NCI-H1048 (cell line): ENCODE measurements at regions not wholly inside any gene's neighbourhood (a gene's known extent, or its start where the extent isn't known, plus 50 kb on each side); places are given as distances from the start of the nearest gene placed in this dataset.

Experiments
- DNase-seq: peaks from one replicate; lab custom pipeline; 2025; lab: John Stamatoyannopoulos, UW

DNA sequence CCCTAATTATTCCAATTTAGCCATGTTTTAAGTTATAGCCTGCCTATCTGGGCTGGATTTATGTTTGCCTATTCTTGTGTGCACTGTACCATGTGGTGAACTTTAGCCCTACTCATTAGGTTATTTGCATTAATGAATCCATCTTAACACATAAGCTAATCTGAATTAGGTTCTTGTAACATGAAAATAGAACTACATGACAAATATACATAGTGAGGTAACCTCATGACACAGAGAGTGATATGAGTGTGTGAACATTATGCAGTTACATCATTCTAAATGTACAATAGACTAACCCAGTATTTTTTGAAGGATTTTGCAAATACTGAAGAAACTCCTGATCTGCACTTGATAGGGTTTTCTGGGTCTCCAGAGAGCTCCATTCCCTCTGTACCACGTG lies 733.7 kb upstream of the CITED2 start:
- DNase-seq = no peak

DNA sequence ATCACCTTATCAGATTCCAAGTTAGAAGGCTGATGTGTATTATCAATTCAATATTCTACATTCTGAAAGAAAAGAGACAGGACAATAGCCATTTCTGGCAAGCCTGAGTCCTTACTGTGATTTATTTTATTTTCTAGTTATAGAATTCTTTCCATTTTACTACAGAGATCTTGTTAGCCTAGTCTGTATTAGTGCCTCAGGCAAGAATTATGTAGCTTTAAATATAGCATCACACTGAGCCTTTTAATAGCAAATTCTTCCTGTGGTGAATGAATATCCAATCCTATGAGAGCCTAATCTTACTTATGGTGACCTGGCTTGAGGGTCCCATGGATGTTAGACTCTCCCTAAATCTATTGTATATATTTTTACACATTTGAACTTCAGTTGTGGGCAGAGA lies 732.8 kb upstream of the CITED2 start:
- DNase-seq = no peak

DNA sequence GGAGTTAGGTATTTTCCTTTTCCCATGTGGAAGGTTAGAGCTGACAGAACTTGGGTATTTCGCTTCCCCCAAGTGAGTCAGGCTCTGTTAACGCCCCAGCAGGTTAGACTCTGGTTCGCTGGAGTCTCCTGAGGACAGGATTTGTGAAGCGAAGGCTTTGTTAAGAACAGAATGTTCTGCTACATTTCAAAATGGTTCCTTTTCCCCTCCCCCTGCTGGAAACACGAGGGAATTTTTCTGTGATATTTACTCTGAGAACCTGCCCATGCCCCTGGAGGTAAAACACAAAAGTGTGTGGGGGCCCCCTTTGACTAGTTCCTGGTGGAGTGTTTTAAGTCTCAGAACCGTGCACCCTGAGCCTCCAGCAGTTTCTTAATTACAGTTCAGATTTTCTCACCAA lies 731.4 kb upstream of the CITED2 start:
- no peak for DNase-seq

DNA sequence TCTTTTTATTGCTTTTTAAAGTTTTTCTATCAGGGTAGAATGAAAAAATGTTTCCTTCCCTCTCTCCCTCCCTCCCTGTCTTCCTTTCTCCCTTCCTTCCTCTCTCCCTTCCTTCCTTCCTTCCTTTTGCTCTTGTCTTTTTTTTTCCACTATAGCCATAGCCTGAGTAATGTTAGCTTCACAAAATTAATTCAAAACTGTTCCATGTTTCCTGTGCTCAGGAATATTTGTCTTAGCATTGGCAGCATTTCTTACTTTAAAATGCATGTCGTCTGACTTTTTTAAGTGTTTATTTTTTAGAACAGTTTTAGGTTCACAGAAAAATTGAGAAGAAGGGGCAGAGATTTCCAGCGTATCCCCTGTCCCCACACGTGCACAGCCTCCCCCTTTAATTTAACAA lies 730.8 kb upstream of the CITED2 start:
- no peak for DNase-seq

DNA sequence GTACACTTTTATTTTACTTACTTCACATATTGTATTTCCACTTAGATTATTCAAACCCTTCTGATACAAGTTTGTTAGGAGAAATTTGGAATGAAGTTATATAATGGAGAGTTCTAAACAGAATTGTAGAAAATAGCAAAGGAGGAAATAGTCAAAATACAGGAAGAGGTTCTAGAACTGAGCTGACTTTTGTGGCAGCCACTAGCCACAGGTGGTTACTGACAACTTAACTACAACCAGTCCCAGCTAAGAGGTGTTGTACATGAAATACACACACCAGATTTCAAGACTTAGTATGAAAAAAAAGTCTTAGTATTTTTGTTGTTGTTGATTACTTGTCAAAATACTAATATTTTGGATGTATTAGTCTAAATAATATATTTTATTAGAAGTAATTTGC lies 727.4 kb upstream of the CITED2 start:
- DNase-seq = no peak

DNA sequence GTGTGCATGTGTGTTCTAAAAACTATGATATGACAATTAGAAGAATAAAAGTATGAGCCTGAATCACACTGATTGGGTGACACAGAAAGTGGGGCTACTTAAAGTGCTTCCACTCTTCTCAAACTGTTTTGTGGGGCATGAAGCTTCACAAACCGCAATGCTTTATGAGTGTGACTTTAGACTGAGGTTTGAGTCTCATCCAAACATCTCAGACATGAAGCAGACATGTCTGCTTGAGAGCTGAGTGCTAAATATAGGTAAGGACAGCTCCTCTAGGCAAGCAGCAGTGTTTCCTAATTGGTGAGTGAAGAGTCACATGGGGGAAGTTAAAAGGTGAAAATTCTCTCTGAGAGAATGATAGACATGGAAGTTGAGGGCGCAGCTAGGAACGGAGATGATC lies 726.9 kb upstream of the CITED2 start:
- no peak for DNase-seq

DNA sequence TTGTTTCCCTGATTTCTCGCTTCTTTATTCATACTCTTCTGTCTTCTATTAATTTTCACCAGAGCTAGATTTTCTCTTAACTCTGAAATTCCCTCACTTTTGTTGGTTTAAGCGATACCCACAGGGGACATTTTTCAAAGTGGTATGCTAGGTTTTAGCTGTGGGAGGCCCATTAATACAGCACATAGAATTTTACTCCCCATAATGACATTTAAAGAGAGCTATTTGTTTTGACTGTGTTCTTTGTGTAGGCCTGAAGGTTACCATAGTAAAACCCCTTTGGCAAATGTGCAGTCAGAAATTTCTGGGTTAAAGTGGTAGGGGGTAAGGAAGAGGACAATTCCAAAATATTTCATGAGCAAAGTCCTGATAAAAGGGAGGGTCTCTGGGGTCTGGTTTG lies 721.1 kb upstream of the CITED2 start:
- DNase-seq = no peak

DNA sequence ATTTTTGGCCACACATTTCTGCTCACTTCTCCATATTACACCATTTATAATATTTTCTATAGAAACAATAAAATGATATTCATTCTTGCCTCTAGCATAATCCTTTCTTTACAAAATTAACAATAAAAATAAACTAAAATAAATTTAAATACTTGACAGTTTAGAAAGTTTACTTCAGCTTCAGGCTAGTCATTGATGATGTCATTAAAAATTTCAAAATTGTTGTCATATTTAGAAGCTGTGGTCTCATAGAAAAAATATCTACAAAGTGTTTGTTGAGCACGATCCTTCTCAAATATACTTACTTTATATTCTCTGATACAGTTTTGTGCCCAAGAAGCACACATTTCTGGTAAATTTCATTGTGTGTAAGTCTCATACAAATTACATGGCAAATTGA lies 717.4 kb upstream of the CITED2 start:
- DNase-seq = no peak

DNA sequence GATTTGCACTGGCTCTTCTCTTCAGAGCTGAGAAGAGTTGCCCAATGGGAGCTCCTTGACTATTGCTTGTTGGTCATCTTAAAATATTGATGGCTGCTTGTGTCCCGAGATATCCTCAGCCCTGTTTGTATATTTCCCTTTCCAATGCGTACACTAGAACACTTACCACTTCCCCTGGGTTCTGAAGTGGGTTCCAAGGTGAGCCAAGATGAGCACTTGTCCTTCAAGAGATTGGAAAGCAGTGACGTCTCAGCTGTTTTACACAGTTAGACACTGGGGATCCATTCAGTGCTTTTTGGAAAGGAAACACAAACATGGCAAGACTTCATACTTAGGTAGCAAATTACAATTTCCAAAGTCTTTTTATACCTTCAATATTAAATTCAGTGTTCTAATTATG lies 716.4 kb upstream of the CITED2 start:
- DNase-seq = no peak

DNA sequence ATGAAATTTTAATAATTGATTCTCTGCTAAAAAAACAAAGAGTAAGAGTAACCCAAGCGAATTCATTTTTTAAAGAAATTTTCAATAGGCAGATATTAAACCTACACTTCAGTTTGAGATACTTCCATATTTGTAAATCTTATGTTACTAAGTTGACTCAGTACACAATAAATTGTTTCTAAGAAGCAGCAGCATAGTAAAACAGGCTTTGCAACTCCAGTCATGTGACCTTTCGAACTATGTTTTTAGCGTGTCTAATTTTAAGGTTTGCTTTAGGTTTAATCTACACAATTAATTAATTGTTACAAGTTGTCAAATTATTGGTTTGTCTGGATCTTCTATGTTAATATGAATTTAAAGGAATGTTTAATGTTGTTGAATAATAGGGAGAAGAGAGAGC lies 708.9 kb upstream of the CITED2 start:
- no peak for DNase-seq

DNA sequence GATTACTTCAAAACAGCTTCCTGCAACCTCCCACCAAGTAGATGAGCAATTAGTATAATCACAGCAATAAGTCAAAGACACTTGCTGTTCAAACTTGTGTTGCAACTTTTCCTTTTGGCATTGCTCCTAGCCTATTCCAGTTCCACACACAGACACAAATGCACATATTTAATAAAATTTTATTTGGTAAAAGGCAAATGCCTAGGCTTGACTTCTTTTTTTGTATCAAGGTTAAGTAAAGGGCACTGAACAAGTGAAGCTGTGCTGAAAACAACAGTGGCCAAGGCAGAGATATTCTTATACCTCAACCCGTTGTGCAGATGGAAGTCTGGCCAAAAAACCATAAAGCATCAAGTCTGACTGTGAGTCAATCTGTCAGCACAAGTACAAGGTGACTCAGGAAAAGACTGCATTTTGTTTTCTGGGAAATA lies 708.4 kb upstream of the CITED2 start:
- no peak for DNase-seq

DNA sequence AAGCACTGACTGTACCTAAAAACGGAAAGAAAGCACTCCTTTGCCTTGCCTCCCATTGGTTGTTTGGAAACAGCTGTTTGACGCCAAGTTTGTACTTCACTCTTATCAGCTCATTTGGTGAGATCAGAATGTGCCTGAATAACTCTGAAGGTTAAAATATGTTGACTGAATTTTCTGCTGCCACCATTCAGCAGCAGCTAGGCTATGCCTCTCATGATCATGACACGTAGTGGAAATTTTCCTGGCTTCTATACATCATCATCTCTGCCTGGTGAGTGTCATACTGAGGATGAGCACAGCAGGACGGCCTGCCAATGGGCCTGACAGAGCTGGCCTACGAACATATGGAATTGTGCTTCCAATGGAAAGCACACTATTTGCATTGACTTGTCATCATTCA lies 704.9 kb upstream of the CITED2 start:
- DNase-seq = no peak

DNA sequence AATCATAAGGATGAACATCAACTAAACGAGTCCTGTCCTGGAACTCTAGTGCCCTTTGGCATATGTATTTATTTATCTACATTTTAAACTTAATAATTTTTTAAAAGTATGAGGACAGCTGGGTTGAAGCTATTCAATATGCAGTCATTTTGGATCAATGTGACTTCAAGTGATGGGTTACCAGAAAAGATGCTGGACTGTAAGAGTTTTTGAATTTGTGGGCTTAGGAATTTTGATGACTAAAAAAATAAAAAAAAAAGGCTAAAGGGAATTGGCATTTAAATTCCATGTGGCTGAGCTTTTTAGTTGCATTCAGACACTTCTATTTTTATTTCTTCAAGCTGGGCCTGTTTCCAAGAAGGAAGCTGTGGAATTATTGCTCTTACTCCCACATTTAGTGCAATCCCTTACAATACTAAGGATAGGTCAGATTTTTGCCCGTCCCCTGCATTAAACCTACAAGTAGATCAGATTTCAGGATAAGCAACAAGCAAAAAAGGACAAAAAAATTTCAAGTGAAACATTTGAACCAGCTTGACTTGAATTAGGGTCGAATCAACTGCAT lies 704.2 kb upstream of the CITED2 start:
- DNase-seq = no peak

DNA sequence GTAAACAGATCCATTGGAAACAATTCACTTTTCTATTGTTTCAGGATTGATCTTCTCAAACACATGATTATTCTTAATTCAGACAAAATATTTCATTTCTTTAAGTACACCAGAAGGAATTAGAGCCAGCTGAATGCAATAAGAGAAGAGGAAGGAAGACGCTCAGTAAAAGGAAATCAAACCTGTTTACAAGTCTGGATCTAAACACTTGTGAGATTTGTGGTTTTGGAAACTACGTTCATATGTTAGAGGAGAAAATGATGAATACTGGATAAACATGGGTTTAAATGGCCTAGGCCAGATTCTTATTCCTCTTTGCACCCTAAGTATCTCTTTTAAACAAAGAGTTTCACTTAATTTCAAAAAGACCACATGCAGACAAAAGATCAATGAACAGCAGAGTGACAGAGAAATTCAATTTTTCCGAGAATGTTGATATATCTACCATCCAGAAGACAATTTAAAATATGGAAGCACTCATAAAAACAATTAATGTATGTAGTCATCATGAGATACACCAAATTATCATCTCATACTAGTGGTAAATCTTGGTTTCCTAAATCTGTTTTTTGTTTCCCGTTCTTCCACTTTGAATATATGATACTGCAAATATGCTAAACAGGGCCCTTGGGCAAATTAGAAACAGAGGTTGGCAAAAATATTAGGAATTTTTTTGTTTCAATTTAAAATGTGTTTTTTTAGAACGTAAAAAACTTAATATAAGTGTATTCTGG lies 703.5 kb upstream of the CITED2 start:
- no peak for DNase-seq

DNA sequence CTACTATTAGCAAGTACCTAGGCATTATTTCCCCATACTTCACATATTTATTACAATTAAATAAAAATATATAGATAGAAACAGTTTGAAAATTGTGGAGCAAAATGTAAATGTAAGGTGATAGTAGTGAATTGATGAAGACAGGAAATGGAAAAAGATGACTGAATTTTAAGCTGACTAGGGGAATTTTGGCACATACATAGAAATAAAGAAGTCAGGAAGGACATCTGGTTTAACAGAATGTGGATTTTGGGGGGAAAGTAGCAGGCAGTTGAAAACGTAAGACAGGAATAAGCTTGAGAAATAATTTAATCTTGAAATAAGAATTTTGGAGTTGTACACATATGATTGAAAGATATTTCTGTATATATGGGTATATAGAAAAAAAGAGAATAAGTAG lies 701.7 kb upstream of the CITED2 start:
- no peak for DNase-seq

DNA sequence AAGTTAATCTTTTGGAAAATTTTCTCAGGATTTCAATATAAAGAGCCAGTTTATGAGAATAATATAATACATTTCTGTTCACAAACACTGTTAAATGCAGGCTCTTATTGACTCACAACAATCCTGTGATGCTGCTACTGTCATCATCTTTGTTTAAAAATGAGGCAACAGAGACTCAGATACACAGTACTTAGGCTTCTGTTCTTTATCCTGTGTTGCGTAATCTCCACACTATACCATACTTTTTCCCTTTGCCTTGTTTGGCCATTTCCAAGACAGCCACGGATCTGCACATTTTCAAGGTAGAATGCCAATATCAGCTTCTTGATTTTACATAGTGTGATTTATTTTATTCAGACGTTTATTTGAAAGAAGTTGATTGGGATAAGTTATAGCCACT lies 699.0 kb upstream of the CITED2 start:
- no peak for DNase-seq

DNA sequence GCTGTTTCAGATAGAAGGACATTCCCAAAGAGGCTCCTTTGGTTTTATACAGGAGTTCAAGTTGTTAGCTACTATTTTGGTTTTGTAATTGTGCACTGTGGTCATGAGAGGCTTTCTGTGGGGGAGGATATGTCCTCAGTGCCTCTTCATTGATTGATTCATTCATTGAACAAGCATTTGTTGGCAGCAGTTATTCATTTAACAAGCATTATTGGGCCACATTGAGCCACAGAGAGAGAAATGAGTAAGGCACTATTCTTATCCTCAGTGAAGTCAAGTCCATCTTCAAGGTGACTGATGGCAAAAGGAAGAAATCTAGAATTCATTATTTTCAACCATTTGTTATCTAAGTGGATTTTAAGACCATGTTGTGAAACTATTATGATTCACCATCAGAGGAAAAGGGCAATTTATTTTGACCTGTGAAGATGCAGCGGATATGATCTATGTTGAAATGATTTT lies 697.2 kb upstream of the CITED2 start:
- DNase-seq = no peak

DNA sequence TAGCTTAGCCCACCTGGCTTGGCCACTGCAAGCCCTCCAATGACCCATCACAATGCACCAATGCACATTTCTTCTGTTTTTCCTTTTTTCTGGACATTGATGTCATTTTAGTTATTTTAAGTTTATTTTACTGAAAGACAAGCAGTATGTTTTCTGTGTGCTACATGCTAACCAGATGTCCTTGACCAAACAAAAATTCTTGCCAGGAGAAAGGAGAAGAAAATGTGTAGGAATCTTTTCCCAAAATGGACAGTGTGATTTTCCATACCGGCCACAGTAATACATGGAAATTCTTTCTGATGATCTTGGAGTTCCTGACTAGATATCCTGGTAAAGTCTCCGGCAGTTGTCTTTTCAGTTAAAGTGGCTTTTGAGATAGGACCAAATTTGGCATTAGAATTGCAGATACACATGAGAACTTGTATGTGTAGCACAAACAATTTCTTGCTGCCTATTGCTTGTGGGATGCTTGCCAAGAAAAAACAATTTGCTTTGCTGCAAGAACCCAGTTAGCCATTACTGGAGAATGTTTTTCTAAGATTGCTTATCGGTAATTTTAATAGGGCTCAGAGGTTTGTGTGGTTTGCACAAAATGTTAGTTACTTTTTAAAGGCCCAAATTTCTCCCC lies 696.5 kb upstream of the CITED2 start:
- DNase-seq = no peak

DNA sequence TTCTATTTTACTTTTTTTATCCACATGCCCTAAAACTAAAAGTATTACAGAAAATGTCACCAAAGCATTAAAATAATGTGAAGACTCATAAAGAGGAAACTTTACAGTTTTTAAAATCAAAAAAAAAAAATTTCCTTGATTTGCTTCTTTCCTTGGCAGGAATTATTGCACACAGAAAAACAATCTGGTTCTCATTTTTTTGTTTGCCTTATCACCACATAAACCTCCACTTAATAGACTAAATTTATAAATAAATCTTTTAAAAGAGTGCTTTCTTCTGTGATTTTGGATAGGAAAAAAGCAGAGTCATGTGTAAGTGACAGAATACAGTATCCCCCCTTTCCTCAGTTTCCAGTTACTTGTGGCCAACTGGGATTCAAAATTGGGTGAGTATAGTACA lies 695.1 kb upstream of the CITED2 start:
- DNase-seq = no peak

DNA sequence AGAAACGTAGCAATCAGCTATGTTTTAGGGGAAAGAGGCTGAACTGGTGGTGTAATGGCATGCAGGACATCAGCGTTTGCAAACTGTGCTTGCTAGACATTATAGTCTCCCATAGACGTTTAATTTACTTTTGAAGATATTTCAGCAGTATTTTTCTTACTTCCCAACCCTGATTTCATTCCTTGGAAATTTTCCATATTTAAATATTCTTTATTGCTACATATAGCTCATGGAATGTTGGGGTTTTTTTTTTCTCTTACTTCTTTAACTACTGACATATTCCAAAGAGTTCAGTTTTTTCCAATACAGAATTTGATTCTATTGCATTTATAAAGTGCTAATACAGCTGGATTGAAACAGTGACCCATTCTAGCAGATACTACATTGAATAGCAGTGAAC lies 694.4 kb upstream of the CITED2 start:
- no peak for DNase-seq

DNA sequence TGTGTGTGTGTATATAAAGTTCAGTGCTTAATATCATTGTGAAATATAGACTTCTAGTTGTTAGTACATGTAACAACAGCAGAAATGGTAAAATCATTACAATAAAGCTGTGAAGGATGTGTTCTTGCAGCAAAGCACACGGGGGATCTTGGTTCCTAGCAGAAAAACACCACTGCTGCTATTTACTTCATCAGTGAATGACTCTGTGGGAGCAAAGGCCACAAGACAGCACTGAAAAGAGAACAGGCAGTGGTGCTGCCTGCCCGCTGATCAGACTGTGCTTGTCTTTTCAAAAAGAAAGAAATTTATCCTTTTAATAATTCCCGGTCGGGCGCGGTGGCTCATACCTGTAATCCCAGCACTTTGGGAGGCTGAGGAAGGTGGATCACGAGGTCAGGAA lies 689.9 kb upstream of the CITED2 start:
- DNase-seq = no peak

DNA sequence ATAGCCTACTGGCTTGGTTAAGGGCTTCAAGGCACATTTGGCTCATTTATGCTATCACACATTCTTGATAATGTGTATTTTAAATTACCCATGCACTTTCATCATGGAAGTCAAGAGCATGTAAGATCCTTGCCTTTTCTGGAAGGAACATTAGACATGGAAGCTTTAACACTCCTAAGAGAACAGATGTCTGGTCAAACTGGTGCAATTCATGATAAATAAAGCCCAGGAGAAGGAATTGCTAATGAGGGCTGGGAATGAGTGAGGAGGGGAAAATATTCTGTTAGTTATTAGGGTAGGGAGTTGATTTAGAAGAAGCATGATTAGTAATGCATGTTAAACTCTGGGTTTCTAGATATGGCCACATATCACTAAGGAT lies 688.6 kb upstream of the CITED2 start:
- no peak for DNase-seq
